GM12875 (cell line): ENCODE measurements at regions not wholly inside any gene's neighbourhood (a gene's known extent, or its start where the extent isn't known, plus 50 kb on each side); places are given as distances from the start of the nearest gene placed in this dataset.

ENCODE experiments used
- H3K4me3 ChIP-seq: one replicate; pipeline ENCODE4 v1.5.1; 2011; ENCODE audit warnings: low read depth, low read length, control low read depth
- TF ChIP-seq, protein P1 (sequence below): IDR thresholded peaks from 2 replicates; pipeline ENCODE4 v1.5.1; 2011; ENCODE audit warnings: low read depth, mild to moderate bottlenecking, control low read depth, inconsistent platforms, low read length, moderate library complexity, borderline replicate concordance; ENCODE audit not compliant: insufficient read depth

GRCh38 chr4:179268791-179269190 is 1826.6 kb upstream of the AGA start:
- no peak overlapping the region for H3K4me3 ChIP-seq
- TF ChIP-seq, protein P1, sequence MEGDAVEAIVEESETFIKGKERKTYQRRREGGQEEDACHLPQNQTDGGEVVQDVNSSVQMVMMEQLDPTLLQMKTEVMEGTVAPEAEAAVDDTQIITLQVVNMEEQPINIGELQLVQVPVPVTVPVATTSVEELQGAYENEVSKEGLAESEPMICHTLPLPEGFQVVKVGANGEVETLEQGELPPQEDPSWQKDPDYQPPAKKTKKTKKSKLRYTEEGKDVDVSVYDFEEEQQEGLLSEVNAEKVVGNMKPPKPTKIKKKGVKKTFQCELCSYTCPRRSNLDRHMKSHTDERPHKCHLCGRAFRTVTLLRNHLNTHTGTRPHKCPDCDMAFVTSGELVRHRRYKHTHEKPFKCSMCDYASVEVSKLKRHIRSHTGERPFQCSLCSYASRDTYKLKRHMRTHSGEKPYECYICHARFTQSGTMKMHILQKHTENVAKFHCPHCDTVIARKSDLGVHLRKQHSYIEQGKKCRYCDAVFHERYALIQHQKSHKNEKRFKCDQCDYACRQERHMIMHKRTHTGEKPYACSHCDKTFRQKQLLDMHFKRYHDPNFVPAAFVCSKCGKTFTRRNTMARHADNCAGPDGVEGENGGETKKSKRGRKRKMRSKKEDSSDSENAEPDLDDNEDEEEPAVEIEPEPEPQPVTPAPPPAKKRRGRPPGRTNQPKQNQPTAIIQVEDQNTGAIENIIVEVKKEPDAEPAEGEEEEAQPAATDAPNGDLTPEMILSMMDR = no peak

DNA sequence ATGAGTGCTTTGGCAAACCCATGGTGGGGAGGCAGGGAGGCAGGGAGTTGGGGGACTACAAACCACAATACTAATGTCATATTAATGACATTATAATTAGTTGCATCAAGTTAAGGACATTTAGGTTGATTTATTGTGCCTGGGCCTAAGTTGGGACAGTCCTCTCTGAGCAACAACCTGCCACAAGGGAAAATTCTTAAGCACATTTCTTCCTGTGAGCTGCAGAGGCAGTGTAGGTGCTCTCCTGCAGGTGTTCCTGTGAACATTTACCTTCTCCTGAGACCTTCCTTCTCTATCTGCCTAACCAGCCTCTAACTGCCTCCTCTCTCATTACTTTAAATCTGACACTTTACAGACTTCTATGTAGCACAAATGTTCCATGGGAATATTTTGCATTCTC is 1830.0 kb upstream of the AGA start:
- TF ChIP-seq, protein P1 = no peak
- no peak overlapping the region for H3K4me3 ChIP-seq

GRCh38 chr4:179278647-179279046 is 1836.4 kb upstream of the AGA start:
- TF ChIP-seq, protein P1 = no peak
- no peak overlapping the region for H3K4me3 ChIP-seq

- H3K4me3 ChIP-seq = no peak overlapping the region
These were observed 1843.5 kb upstream of the AGA start for GRCh38 chr4:179285696-179286095.

DNA sequence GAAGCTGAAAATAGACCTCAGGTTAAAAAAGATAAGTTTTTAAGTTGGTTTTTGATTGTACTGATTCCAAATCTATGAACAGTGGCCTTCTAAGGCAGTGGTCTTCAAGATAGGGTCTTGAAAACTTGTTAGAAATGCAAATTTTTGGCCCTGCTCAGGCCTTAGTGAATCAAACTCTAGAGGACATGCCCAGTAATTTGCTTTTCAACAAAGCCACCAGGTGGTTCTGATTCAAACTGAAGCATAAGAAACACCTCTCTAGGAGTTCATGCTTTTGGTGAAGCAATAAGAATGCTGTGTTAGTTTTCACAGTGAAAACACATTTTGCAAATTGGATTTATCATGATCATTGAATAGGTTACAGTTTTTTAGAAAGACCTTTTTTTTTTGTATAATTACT is 1849.4 kb upstream of the AGA start:
- no peak overlapping the region for H3K4me3 ChIP-seq
- TF ChIP-seq, protein P1 = no peak

More at GRCh38 chr4:179285696-179286095, 1843.5 kb upstream of the AGA start:
- TF ChIP-seq, protein P1 = no peak

GRCh38 chr4:179292468-179292867 is 1850.2 kb upstream of the AGA start:
- no peak overlapping the region for H3K4me3 ChIP-seq
- TF ChIP-seq, protein P1 = no peak

DNA sequence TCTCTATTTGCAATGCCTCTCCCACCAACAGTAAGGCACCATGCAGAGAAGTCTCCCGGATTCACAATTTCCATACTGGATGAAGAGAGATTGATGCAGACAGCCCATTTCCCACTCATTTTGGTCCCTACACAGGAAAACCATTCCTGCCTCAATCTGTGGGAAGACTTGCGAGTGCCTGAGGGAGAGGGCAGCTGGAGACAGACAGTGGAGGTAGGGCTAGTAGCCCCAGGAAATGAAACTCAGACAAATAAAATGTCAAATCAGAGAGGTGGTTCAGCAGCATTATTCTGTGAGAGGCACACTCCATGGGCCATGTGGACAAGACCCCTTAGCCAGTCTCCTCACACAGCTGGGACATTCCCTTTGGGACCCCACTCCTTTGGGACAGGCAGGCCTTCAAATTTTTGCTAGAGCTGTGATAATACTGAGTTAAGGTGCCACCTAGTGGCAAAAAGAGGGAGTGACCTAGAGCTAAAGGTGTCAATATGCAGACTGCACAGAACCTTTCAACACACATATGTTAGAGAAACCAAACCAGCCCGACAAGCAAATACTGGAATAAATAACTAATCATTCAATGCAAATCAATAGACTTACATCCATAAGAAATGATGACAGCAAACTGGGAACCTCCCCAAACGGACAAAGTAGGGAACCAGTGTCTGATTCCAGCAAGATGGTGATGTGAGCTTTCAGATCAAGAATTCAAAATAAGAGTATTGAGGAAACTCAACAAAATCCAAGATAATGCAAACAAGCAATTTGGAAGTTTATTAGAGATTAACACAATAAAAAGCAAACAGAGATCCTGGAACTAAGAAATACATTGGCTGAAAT is 1865.3 kb upstream of the AGA start:
- TF ChIP-seq, protein P1 = peak; percentile 64
- no peak overlapping the region for H3K4me3 ChIP-seq
